ENCODE measurements at regions not wholly inside any gene's neighbourhood (a gene's known extent, or its start where the extent isn't known, plus 50 kb on each side); places are given as distances from the start of the nearest gene placed in this dataset.

- TF ChIP-seq SP2 (IDR thresholded peaks at IDR 0.05; ENCODE audit: low read length) (no peak), CBX8 (IDR thresholded peaks at IDR 0.05; ENCODE audit: borderline replicate concordance, low read depth, low read length) (no peak), ATF3 (IDR thresholded peaks at IDR 0.05; ENCODE audit: insufficient read depth, low read depth, low read length) (no peak), NRF1 (IDR thresholded peaks at IDR 0.05; ENCODE audit: low read depth, low read length) (no peak), TAF7 (optimal IDR thresholded peaks at IDR 0.05; ENCODE audit: borderline replicate concordance, low read depth, low read length) (no peak), CHD2 (IDR thresholded peaks at IDR 0.05; ENCODE audit: low read length) (no peak), POLR2A (IDR thresholded peaks at IDR 0.05; ENCODE audit: control extremely low read depth in 1 of 2, low read depth in 2 of 2, low read length in 2 of 2) (no peak), NANOG (IDR thresholded peaks at IDR 0.05; ENCODE audit: insufficient read depth, low read depth, low read length, poor library complexity, severe bottlenecking) (no peak), SAP30 (IDR thresholded peaks at IDR 0.05; ENCODE audit: insufficient read depth, insufficient replicate concordance, low read length) (no peak), HDAC6 (IDR thresholded peaks at IDR 0.05; ENCODE audit: low read depth, low read length) (no peak), CHD1 (IDR thresholded peaks at IDR 0.05; ENCODE audit: low read depth, low read length) (no peak), SP1 (IDR thresholded peaks at IDR 0.05; ENCODE audit: low read depth, low read length) (no peak)
These were observed 206.7 kb upstream of the TBC1D5 start (continued) for GRCh38 chr3:17949101-17949500.

Data from H1 (cell line).